ENCODE measurements at regions not wholly inside any gene's neighbourhood (a gene's known extent, or its start where the extent isn't known, plus 50 kb on each side); places are given as distances from the start of the nearest gene placed in this dataset.

DNA sequence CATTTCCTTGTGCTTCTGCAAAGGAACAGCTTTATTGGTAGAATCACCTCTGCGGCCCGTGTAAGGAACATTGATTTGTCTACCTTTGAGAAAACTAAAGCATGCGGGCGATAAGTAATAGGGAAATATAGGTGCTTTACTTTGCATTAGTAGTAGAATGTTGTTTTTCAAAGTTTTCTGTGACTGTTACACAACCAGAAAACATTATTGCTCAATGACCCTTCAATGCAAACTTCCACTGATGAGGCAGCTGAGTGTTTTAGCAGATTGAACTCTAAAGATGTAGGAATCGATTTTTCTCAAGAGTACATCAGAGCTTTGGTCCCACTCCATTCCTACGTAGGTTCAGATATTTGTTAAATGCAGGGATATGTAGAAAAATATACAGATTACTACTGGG lies 427.8 kb downstream of the DNAJB9 start:
- DNase-seq: no peak

- DNase-seq: no peak
These were observed 434.1 kb downstream of the DNAJB9 start for GRCh38 chr7:109003742-109004141.

DNA sequence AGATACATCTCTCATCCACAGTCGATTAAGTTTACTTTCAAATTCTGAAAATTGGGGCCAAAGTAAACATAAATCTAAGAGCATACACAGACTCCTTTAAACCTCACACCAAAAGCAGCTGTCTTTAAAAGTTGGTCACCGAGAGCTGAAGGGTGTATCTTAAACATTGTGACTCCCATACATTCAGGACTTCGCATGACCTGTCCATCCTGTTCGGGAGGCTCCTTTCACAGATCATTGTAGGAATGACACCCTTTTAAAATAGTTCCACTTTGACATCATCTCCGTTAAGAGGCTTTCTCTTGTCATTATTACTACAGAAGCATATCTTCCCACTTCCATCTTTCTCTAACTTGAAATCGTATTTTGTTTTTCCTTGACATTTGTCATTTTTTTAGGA lies 440.0 kb downstream of the DNAJB9 start:
- DNase-seq: no peak

DNA sequence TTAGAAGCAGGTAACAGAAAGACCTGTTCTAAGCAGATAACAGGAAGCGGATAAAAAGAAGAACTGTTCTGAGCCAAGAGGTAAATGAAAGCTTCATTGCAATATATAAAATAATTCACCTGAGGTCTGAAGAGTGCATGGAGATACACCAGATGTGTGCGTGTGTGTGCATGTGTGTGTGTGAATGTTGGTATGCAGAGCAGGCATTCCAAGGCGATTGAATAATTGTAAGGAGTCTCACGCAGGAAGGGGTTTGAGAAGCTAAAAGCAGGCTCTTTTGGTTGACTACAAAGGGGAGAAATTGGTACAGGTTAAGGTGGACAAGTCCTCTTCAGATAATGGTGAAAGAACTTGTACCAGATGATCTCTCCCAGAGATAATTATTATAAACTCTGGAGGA lies 450.6 kb downstream of the DNAJB9 start:
- no peak for DNase-seq

GRCh38 chr7:109021390-109021789 lies 451.7 kb downstream of the DNAJB9 start:
- no peak for DNase-seq

DNA sequence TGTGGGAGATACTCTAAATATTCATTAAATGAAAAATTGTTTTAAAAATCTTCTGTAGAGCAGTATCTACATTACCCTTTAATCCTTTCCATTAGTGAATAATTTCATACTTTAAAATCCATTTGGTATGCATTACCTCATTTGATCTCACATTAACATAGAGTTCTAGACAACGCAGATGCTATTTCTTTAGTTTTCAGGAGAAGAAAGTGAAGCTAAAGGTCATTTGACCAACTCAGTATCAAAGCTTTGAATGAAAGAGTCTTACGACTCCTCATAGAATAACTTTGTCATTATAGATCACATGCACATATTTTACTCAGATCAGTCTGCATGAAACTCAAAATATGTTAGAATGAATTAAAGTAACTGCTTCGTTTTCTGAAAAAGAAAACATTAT lies 460.2 kb downstream of the DNAJB9 start:
- DNase-seq: no peak

- no peak for DNase-seq
These were observed 475.0 kb downstream of the DNAJB9 start for GRCh38 chr7:109044691-109045090.

GRCh38 chr7:109049366-109049765 lies 479.7 kb downstream of the DNAJB9 start:
- no peak for DNase-seq

GRCh38 chr7:109059089-109059488 lies 489.4 kb downstream of the DNAJB9 start:
- DNase-seq: no peak

DNA sequence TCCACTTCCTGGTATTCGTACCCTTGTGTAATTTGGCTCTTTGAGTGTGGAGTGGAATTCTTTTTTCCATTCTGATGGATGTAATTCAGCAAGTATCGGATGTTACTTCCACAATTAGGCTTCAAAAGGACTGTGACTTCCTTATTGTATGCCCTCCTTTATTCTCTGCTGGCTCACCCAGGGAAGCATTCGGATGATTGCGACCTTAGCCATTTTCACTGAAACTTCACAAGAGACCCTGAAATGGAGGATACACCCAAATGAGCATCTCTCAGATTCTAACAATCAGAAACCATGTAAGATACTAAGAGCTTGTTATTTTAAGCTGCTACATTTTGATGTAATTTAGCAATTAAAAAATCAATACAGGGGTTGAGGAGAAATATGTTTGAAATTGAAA lies 493.1 kb downstream of the DNAJB9 start:
- DNase-seq: no peak

GRCh38 chr7:109073543-109073942 lies 503.9 kb downstream of the DNAJB9 start:
- DNase-seq: no peak

DNA sequence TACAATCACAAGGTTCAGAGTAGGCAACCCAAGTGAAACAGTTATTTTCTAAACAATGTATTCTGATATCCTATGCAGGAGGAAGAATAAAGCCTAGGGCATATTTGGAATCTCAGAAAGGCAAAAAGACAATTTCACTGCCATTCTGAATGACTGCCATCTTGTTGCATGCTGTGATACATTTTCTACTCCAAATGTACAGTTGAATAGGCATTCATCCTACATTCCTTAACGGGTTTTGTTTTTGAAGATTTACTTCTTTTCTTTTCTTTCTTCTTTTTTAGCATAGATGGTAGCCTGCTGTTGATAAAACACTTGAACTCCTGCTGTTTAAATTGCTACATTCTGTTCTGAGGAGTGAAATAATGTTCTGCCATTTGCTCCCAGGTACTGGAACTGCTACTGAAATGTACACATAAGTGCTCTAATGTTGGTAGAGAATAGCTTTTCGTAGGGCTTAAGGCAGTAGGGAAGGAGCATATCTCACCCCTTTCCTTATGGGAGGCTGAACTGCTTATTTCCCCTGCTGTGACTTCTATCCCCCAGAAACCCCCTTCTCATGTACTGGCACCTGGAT lies 506.8 kb downstream of the DNAJB9 start:
- DNase-seq: no peak

DNA sequence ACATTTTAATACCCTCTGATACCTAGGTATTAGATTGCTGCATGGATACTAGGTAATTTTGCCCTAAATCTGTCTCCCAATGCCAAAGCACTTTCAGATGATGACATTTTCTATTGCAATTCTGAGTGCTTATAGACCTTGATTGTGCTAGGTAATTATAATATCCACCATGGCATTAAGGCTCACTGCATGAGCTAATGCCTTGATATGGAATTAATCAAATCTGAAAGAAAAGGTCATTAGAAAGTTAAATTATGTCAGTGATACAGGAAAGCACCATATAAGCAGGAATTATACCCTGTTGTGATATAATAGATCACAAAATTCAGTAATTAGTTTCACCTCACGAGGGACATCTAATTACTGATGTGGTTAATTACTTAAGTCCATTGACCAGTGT lies 521.4 kb downstream of the DNAJB9 start:
- DNase-seq: no peak

DNA sequence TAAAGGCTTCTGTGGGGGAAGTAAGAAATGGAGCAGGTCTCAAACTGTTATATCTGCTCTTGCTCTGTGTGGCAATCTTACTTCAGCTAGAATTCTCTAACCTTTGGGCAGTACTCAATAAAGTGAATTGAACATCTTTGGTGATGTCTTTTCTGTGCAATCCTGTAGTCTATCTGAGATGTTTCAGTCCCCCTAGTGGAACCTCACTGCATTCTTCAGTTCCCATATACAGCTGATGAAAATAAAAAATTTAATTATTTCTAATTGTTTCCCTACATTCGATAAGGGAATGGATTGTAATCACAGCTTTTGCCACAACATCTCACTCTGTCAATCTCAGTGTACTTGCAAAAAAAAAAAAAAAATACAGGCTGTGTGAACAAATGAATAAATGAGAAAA lies 522.6 kb downstream of the DNAJB9 start:
- no peak for DNase-seq

GRCh38 chr7:109101332-109101731 lies 531.7 kb downstream of the DNAJB9 start:
- DNase-seq: no peak

DNA sequence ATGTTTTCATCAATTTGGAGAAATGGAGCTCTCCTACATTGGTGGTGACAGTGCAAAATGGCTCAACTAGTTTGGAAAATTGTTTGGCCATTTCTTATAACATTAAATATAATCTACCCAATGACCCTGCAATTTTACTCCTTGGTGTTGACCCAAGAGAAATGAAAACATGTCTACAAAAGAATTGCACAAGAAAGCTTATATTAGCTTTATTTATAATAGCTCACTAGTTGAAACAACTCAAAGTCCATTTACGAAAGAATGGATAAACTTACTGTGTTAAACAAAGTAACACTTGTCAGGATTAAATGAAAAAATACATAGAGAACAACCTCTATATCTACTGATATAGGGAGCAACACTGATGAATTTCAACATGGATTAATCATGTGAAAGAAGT lies 539.9 kb downstream of the DNAJB9 start:
- no peak for DNase-seq

DNA sequence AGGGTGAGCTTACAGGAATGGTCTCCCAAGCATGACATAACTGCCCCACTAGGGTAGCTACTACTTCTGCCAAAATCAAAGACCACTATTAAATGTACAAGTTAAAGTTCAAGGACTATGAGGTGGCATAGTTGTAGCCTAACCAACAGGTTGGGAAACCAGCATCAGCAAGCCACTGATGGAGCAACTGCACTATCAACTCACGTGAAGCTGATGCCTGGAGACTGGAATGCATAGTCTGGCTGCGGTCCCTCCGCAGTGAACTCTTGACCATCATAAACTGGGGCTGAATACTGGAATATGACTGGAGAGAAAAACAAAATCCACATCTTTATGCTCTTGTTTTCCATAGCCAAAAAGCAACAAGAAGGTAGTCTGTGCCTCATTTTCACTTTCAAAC lies 541.4 kb downstream of the DNAJB9 start:
- no peak for DNase-seq

GRCh38 chr7:109121599-109122300 lies 552.1 kb downstream of the DNAJB9 start:
- no peak for DNase-seq

DNA sequence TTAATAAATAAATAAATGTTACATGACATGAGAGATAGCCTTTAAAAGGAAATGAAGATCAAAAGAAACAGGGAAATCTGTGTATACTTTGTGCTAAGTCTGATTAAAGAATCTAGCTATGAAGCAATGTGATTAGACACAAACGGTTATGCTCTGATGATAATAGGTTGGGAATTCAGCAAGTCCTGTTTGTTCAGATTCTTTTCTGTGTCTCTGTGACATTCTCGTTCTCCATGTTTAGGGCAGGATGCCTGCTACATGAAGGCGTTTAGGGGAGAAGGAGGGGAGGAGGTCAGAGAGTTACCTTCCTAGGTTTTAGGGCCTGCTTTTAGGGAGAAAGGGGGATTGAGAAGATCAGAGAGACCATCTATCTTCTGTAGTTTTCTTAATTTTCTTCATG lies 555.3 kb downstream of the DNAJB9 start:
- DNase-seq: no peak

- DNase-seq: no peak
These were observed 556.9 kb downstream of the DNAJB9 start for GRCh38 chr7:109126404-109127050.

DNA sequence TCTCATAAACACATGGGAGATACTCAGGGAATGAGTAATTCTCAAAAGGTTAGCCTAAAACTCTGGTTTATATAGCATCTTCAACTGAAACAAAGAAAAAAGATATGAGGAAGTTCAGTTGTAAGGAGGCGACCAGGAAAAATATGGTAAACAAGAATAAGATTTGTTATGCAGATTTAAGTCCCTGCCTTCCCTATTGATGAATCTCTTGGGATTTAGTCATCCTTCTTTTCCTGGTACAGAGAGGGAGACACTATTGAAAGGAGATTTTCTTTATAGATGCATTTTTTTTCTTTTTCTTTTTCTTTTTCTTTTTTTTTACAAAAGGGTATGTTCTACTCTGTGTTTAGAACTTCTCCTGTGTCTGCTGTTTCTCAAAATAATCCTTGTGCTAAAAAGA lies 557.5 kb downstream of the DNAJB9 start:
- DNase-seq: no peak

DNA sequence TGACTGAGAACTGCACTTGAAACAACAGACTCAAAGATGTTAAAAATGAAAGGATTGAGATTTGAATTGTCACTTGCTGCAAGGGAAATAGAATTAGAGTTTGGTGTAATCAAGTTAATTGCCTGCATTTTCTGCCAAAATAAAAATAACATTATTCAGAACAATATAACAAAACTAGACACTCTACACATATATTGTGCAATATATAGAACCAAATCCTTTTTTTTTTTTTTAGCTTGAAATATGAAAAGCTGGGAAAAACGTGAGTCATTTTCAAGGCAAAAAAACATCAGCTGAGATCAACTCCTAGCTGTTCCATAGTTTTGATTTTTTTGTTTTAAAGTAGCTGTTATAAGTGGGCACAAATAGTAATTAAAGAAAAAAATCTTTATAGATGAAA lies 561.5 kb downstream of the DNAJB9 start:
- no peak for DNase-seq

DNA sequence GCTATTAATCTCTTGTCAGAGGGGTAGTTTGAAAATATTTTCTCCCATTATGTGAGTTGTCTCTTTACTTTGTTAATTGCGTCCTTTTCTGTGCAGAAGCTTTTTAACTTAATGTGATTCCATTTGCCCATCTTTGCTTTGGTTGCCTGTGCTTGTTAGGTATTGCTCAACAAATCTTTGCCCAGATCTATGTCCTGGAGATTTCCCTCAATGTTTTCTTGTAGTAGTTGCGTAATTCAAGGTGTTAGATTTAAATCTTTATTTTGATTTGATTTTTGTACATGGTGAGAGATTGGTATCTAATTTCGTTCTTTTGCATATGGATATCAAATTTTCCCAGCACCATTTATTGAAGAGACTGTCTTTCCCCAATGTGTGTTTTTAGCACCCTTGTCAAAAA lies 567.2 kb downstream of the DNAJB9 start:
- DNase-seq: no peak

DNA sequence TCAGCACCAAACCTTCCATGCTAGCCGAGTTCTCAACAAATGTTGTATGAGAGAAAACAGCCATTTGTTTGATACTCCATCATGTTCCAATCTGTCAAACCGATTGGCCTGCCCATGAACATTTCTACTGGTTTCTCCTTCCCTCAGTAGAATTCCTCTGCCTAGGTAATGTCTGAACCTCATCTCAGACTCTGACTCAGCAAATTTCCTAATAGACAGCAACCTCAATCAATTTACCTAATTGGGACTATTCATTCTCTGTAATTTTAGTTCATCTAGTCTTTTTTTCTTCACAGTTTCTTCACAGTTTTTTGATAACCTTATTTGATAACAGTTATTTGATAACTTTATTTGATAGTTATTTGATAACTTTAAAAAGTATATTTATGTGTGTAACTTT lies 585.1 kb downstream of the DNAJB9 start:
- DNase-seq: no peak

DNA sequence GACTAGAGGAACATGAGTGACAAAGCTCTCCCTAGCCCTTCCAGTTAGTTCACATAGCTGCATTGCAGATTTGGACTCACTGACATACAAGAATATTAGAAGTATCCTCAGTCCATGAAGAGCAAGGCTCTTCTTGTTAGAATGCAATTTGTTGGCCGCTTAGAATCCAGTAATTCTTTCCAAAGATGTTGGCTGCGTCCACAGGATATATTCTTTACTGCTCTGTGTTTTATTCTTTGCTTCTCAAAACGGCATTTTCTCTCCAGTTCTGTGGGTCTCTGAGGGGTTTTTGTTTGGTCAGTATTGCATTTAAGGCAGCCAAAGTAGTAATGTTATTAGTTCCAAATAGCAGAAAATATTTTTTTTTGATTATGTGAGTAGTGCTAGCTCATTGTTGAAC lies 588.6 kb downstream of the DNAJB9 start:
- no peak for DNase-seq

Data from SW 1271 (cell line).